Esophagus muscularis mucosa (tissue), 4 donors: ENCODE measurements at regions not wholly inside any gene's neighbourhood (a gene's known extent, or its start where the extent isn't known, plus 50 kb on each side); places are given as distances from the start of the nearest gene placed in this dataset.

ENCODE experiments used
- DNase-seq: peaks from one replicate; pipeline ENCODE4 v3.0.0-alpha.2; 2017; ENCODE audit errors: extremely low spot score
- H3K27ac ChIP-seq, 4 donors: fragments of 200-600 bp; sonication (generic); replicated peaks in 1 of 4; 1 replicate in 3 of 4; 2 replicates in 1 of 4; pipeline ENCODE4 v1.5.1; 2016 to 2019; ENCODE audit warnings: mild to moderate bottlenecking in 1 of 4
- H3K27me3 ChIP-seq, 4 donors: fragments of 200-600 bp; sonication (generic); one replicate each; pipeline versions ENCODE4 v1.5.1 to v1.6.0; 2016 to 2019
- H3K36me3 ChIP-seq, 4 donors: fragments of 200-600 bp; sonication (generic); one replicate each; pipeline ENCODE4 v1.5.1; 2016 to 2019
- H3K4me1 ChIP-seq, 4 donors: fragments of 200-600 bp; sonication (generic); one replicate each; pipeline ENCODE4 v1.5.1; 2016 to 2019
- H3K4me3 ChIP-seq, 4 donors: fragments of 200-600 bp; sonication (generic); 1 replicate in 2 of 4; 2 replicates in 2 of 4; pipeline ENCODE4 v1.5.1; 2016 to 2019; ENCODE audit warnings: mild to moderate bottlenecking in 4 of 4, moderate library complexity in 1 of 4
- H3K9me3 ChIP-seq, 4 donors: fragments of 200-600 bp; sonication (generic); 1 replicate in 3 of 4; 2 replicates in 1 of 4; pipeline ENCODE4 v1.5.1; 2016 to 2019
- EP300 ChIP-seq: sonication (generic); formaldehyde crosslinking; IDR thresholded peaks from one replicate; pipeline ENCODE4 v1.6.1; 2017; ENCODE audit warnings: antibody characterized with exemption
- POLR2A ChIP-seq: fragments of 450-650 bp; IDR thresholded peaks from one replicate; pipeline ENCODE4 v1.6.1; 2017; ENCODE audit warnings: antibody characterized with exemption, moderate library complexity, mild to moderate bottlenecking, low read depth
- POLR2AphosphoS5 ChIP-seq, 2 donors: sonication (generic); formaldehyde crosslinking; IDR thresholded peaks; one replicate each; pipeline ENCODE4 v1.6.1; 2017; ENCODE audit warnings: antibody characterized with exemption in 2 of 2
- WGBS: methylation state at CpG from one replicate; pipeline ENCODE4 v1.1.5; 2018; 5-methylcytosine and 5-hydroxymethylcytosine counted together
- intact Hi-C: fragments of 100-400 bp; cut with DNase I; formaldehyde crosslinking; loops from one replicate; pipeline ENCODE4 v1.15.1; 2023
- TF ChIP-seq, protein P1 (sequence below), 3 experiments: fragments of 200-600 bp in 2 of 3; fragments of 450-650 bp in 1 of 3; sonication (generic) in 2 of 3; IDR thresholded peaks; one replicate each; pipeline ENCODE4 v1.5.1; 2017 to 2019; ENCODE audit warnings: antibody characterized with exemption in 3 of 3, mild to moderate bottlenecking in 2 of 3, moderate library complexity in 1 of 3

DNA sequence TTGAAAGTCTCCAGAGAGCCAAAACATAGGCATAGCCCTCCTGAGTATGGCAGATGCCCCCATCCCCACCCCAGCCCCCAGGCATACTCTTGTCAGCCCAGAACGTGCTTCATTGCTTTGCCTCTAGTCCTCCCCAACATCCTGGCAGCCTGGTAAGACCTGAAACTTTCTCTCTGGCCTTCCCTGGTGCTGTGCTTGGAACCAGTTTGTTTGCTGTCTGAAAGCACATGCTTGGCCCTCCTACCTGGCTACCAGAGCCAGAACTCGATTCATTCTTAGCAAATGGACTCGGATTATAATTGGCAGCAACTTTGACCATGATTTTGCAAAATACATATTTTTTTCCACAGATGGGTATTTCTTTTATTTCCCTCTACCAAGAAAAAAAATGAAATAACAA lies 248.1 kb downstream of the USP46 start:
- H3K27me3 ChIP-seq: no peaks in the 10 kb centered on the region
- peaks cover 0 to 3% (median 0%) of the 10 kb centered on the region in 4 donors for H3K9me3 ChIP-seq
- WGBS: 75% methylated on average over 3 of the region's 3 CpGs
- H3K4me3 ChIP-seq: no peak overlapping the region
- no peaks in the 10 kb centered on the region for H3K36me3 ChIP-seq
- intact Hi-C loops: no loop called here
- DNase-seq: no peak
- no peaks in the 10 kb centered on the region for H3K4me1 ChIP-seq
- TF ChIP-seq EP300 (no peak), POLR2A (no peak)
- TF ChIP-seq, protein P1, sequence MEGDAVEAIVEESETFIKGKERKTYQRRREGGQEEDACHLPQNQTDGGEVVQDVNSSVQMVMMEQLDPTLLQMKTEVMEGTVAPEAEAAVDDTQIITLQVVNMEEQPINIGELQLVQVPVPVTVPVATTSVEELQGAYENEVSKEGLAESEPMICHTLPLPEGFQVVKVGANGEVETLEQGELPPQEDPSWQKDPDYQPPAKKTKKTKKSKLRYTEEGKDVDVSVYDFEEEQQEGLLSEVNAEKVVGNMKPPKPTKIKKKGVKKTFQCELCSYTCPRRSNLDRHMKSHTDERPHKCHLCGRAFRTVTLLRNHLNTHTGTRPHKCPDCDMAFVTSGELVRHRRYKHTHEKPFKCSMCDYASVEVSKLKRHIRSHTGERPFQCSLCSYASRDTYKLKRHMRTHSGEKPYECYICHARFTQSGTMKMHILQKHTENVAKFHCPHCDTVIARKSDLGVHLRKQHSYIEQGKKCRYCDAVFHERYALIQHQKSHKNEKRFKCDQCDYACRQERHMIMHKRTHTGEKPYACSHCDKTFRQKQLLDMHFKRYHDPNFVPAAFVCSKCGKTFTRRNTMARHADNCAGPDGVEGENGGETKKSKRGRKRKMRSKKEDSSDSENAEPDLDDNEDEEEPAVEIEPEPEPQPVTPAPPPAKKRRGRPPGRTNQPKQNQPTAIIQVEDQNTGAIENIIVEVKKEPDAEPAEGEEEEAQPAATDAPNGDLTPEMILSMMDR (IDR thresholded peaks at IDR 0.05): no peak
- no peak overlapping the region for H3K27ac ChIP-seq

DNA sequence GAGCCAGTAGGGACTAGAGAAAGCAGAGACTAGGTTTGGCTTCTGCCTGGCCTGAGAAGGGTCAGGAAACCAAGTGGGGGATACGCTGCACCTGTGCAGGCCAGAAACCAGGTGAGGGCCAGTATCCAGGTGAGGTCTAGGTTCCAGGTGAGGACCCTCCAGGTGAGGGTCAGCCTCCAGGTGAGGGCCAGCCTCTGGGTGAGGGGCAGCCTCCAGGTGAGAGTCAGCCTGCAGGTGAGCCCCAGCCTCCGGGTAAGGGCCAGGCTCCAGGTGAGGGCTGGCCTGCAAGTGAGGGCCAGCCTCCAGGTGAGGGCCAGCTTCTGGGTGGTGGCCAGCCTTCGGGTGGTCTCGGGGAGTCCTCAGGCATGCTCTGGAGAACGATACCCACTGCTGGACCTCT lies 238.8 kb downstream of the USP46 start:
- H3K27ac ChIP-seq: no peak overlapping the region
- no peaks in the 10 kb centered on the region for H3K27me3 ChIP-seq
- no peaks in the 10 kb centered on the region for H3K36me3 ChIP-seq
- no peaks in the 10 kb centered on the region for H3K4me1 ChIP-seq
- H3K9me3 ChIP-seq: peaks cover 0 to 3% (median 0%) of the 10 kb centered on the region in 4 donors
- no peak for DNase-seq
- TF ChIP-seq POLR2A: no peak
- TF ChIP-seq, protein P1 (IDR thresholded peaks at IDR 0.05): no peak
- TF ChIP-seq POLR2AphosphoS5 (IDR thresholded peaks at IDR 0.05): no peak
- TF ChIP-seq EP300: no peak
- no peak overlapping the region for H3K4me3 ChIP-seq
- intact Hi-C loops: no loop called here
- 97% methylated on average over 4 of the region's 5 CpGs for WGBS

DNA sequence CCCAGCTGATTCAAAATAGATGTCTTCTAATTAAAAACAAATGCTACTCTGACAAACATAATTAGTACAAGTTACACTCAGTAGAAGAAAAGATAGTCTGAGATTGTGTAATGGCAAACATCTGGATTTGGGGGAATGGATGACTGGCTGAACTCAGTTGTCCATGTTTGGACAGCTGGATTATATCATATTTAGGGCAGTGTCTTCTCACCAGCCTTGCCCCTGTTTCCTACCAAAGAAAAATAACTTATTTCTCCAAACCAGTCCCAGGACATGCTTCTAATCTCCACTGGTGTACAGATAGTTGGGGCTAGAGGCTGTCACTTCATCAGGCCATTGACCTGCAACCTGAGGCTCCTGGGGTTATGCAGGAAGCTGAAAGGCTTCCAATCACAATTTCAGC lies 237.3 kb downstream of the USP46 start:
- intact Hi-C loops: no loop called here
- Histone ChIP-seq H3K4me3 (no peak overlapping the region), H3K4me1 (no peaks in the 10 kb centered on the region), H3K27me3 (no peaks in the 10 kb centered on the region), H3K27ac (no peak overlapping the region), H3K36me3 (no peaks in the 10 kb centered on the region), H3K9me3 (peaks cover 0 to 3% (median 0%) of the 10 kb centered on the region in 4 donors)
- TF ChIP-seq, protein P1 (IDR thresholded peaks at IDR 0.05): no peak
- TF ChIP-seq POLR2A: no peak
- TF ChIP-seq POLR2AphosphoS5 (IDR thresholded peaks at IDR 0.05): no peak
- no peak for TF ChIP-seq EP300
- no peak for DNase-seq

DNA sequence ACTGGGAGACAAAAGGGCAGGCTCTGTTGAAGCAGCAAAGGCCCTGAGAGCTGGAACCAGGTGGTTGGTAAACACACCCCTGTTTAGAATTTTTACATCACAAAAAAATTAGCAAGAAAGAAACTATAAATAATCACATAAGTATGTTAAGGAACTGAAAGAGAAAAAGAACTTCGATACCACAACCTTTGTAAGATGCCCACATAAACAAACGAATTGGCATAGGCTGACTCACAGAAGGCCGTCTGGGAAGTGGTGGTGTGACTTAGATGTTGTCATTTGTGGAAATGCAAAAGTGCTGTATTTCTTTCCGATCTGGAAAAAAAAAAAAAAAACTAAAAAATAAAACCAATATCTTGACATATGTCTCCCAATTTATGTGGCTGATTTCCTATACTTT lies 235.1 kb downstream of the USP46 start:
- TF ChIP-seq, protein P1 (IDR thresholded peaks at IDR 0.05): no peak
- TF ChIP-seq EP300 (no peak), POLR2A (no peak), POLR2AphosphoS5 (IDR thresholded peaks at IDR 0.05) (no peak)
- Histone ChIP-seq H3K27ac (no peak overlapping the region), H3K4me3 (no peak overlapping the region), H3K4me1 (no peaks in the 10 kb centered on the region), H3K9me3 (no peaks in the 10 kb centered on the region), H3K36me3 (no peaks in the 10 kb centered on the region), H3K27me3 (no peaks in the 10 kb centered on the region)
- WGBS: 90% methylated on average over 4 of the region's 4 CpGs
- intact Hi-C loops: no loop called here
- DNase-seq: no peak

DNA sequence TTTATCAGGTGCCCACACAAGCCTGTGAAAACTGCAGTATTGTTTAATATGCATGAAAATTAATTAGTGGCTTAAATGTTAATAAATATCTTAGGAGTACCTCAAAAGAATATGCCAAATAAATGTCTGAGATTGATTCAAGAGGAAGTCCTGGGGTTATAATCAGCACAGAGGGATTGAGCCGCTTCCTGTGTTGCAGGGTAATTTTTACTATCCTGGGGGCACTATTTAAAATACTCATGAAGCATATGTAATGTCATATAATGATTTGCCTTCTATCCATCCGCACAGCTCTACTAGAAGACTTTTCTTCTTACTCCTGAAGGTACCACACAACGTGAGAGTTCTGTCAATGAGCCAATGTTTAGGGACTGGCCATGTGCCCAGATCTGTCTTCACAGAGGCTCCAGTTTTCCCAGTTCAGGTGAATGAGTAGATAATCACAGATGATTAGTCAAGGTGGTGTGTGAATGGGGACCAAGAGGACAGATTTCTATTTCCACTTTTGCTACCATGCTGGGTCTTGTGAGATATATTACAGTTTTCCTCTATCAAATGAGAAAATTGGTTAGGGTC lies 233.3 kb downstream of the USP46 start:
- TF ChIP-seq, protein P1 (IDR thresholded peaks at IDR 0.05): no peak
- TF ChIP-seq POLR2A (no peak), EP300 (no peak)
- WGBS: 48% methylated on average over 3 of the region's 3 CpGs

More for the DNA sequence above, 233.3 kb downstream of the USP46 start:
- Histone ChIP-seq H3K27ac (no peak overlapping the region), H3K9me3 (no peaks in the 10 kb centered on the region), H3K27me3 (no peaks in the 10 kb centered on the region), H3K4me1 (no peaks in the 10 kb centered on the region), H3K4me3 (no peak overlapping the region), H3K36me3 (no peaks in the 10 kb centered on the region)
- intact Hi-C loops: no loop called here
- DNase-seq: no peak
